ENCODE measurements at regions not wholly inside any gene's neighbourhood (a gene's known extent, or its start where the extent isn't known, plus 50 kb on each side); places are given as distances from the start of the nearest gene placed in this dataset.

GRCh38 chr1:194347200-194347599 lies 1160.8 kb upstream of the B3GALT2 start:
- DNase-seq (no peak), ATAC-seq (ENCODE audit: insufficient read depth, low FRiP score) (no peak)
- Histone ChIP-seq H3K27ac (ENCODE audit: low read depth in 1 of 2, low read length in 1 of 2) (no peak overlapping the region), H3K36me3 (ENCODE audit: control insufficient read depth in 4 of 4, insufficient read depth in 4 of 4, low read length in 4 of 4) (no peaks in the 10 kb centered on the region), H3K9ac (ENCODE audit: insufficient read depth in 1 of 2, low read length in 2 of 2) (no peak overlapping the region), H3K27me3 (ENCODE audit: control insufficient read depth in 3 of 3, insufficient read depth in 3 of 3, low read length in 2 of 3) (no peaks in the 10 kb centered on the region), H3K9me3 (ENCODE audit: control insufficient read depth in 4 of 4, insufficient read depth in 3 of 4, low read length in 3 of 4) (peaks cover 0 to 5% (median 0%) of the 10 kb centered on the region in 4 donors), H3K4me3 (no peak overlapping the region), H3K4me1 (ENCODE audit: control insufficient read depth in 5 of 5, insufficient read depth in 5 of 5, low read length in 5 of 5) (no peaks in the 10 kb centered on the region)
- no peak for TF ChIP-seq CTCF (IDR thresholded peaks at IDR 0.05; ENCODE audit: control extremely low read depth, extremely low read depth)
- WGBS, 2 donors = 79 to 88% methylated on average over 2 of the region's 2 CpGs

GRCh38 chr1:194342484-194343262 lies 1156.3 kb upstream of the B3GALT2 start:
- ATAC-seq (ENCODE audit: insufficient read depth, low FRiP score) (no peak), DNase-seq (no peak)
- 84 to 87% methylated on average over 18 of the region's 18 CpGs for WGBS, 2 donors
- H3K9me3 ChIP-seq (ENCODE audit: control insufficient read depth in 4 of 4, insufficient read depth in 3 of 4, low read length in 3 of 4) = no peaks in the 10 kb centered on the region
- H3K4me1 ChIP-seq (ENCODE audit: control insufficient read depth in 5 of 5, insufficient read depth in 5 of 5, low read length in 5 of 5) = no peaks in the 10 kb centered on the region
- H3K36me3 ChIP-seq (ENCODE audit: control insufficient read depth in 4 of 4, insufficient read depth in 4 of 4, low read length in 4 of 4) = no peaks in the 10 kb centered on the region
- H3K27me3 ChIP-seq (ENCODE audit: control insufficient read depth in 3 of 3, insufficient read depth in 3 of 3, low read length in 2 of 3) = no peaks in the 10 kb centered on the region
- no peak overlapping the region for H3K27ac ChIP-seq (ENCODE audit: low read depth in 1 of 2, low read length in 1 of 2)
- H3K9ac ChIP-seq (ENCODE audit: insufficient read depth in 1 of 2, low read length in 2 of 2) = no peak overlapping the region
- H3K4me3 ChIP-seq = no peak overlapping the region
- no peak for TF ChIP-seq CTCF (IDR thresholded peaks at IDR 0.05; ENCODE audit: control extremely low read depth, extremely low read depth)

GRCh38 chr1:194341587-194341986 lies 1155.2 kb upstream of the B3GALT2 start:
- 95 to 98% methylated on average over 1 of the region's 1 CpG for WGBS, 2 donors
- TF ChIP-seq CTCF (IDR thresholded peaks at IDR 0.05; ENCODE audit: control extremely low read depth, extremely low read depth) = no peak
- ATAC-seq (ENCODE audit: insufficient read depth, low FRiP score) = no peak

GRCh38 chr1:194339471-194339870 lies 1153.1 kb upstream of the B3GALT2 start:
- TF ChIP-seq CTCF (IDR thresholded peaks at IDR 0.05; ENCODE audit: control extremely low read depth, extremely low read depth) = no peak
- Histone ChIP-seq H3K27ac (ENCODE audit: low read depth in 1 of 2, low read length in 1 of 2) (no peak overlapping the region), H3K36me3 (ENCODE audit: control insufficient read depth in 4 of 4, insufficient read depth in 4 of 4, low read length in 4 of 4) (no peaks in the 10 kb centered on the region), H3K9ac (ENCODE audit: insufficient read depth in 1 of 2, low read length in 2 of 2) (no peak overlapping the region), H3K4me1 (ENCODE audit: control insufficient read depth in 5 of 5, insufficient read depth in 5 of 5, low read length in 5 of 5) (no peaks in the 10 kb centered on the region), H3K9me3 (ENCODE audit: control insufficient read depth in 4 of 4, insufficient read depth in 3 of 4, low read length in 3 of 4) (no peaks in the 10 kb centered on the region), H3K27me3 (ENCODE audit: control insufficient read depth in 3 of 3, insufficient read depth in 3 of 3, low read length in 2 of 3) (no peaks in the 10 kb centered on the region), H3K4me3 (no peak overlapping the region)
- ATAC-seq (ENCODE audit: insufficient read depth, low FRiP score) (no peak), DNase-seq (no peak)
- 85 to 86% methylated on average over 2 of the region's 2 CpGs for WGBS, 2 donors

More at GRCh38 chr1:194341587-194341986, 1155.2 kb upstream of the B3GALT2 start:
- no peaks in the 10 kb centered on the region for H3K36me3 ChIP-seq (ENCODE audit: control insufficient read depth in 4 of 4, insufficient read depth in 4 of 4, low read length in 4 of 4)
- H3K4me1 ChIP-seq (ENCODE audit: control insufficient read depth in 5 of 5, insufficient read depth in 5 of 5, low read length in 5 of 5) = no peaks in the 10 kb centered on the region
- H3K9me3 ChIP-seq (ENCODE audit: control insufficient read depth in 4 of 4, insufficient read depth in 3 of 4, low read length in 3 of 4) = no peaks in the 10 kb centered on the region
- H3K9ac ChIP-seq (ENCODE audit: insufficient read depth in 1 of 2, low read length in 2 of 2) = no peak overlapping the region
- no peak overlapping the region for H3K27ac ChIP-seq (ENCODE audit: low read depth in 1 of 2, low read length in 1 of 2)
- DNase-seq = no peak
- H3K4me3 ChIP-seq = no peak overlapping the region
- no peaks in the 10 kb centered on the region for H3K27me3 ChIP-seq (ENCODE audit: control insufficient read depth in 3 of 3, insufficient read depth in 3 of 3, low read length in 2 of 3)

Measured in lung (tissue), 11 donors.